H1 (cell line): ENCODE measurements at regions not wholly inside any gene's neighbourhood (a gene's known extent, or its start where the extent isn't known, plus 50 kb on each side); places are given as distances from the start of the nearest gene placed in this dataset.

ENCODE experiments used
- BRCA1 ChIP-seq: IDR thresholded peaks from 2 replicates; pipeline ENCODE4 v1.6.1; 2012; ENCODE audit warnings: low read depth, low read length, improper control_type of control experiment
- CHD7 ChIP-seq: fragments of 300-600 bp; sonication (generic); IDR thresholded peaks from 2 replicates; pipeline ENCODE4 v1.7.1; 2012; ENCODE audit warnings: low read length, moderate library complexity, mild to moderate bottlenecking, inconsistent platforms; ENCODE audit not compliant: insufficient replicate concordance
- JUN ChIP-seq: IDR thresholded peaks from 2 replicates; pipeline ENCODE4 v1.6.1; 2011; ENCODE audit warnings: low read depth, mild to moderate bottlenecking, improper control_type of control experiment, low read length
- MAX ChIP-seq: IDR thresholded peaks from 2 replicates; pipeline ENCODE4 v1.6.1; 2012; ENCODE audit warnings: inconsistent platforms
- NANOG ChIP-seq: IDR thresholded peaks from 2 replicates; pipeline ENCODE4 v1.6.1; 2011; ENCODE audit warnings: low read length, low read depth, mild to moderate bottlenecking, inconsistent platforms; ENCODE audit not compliant: insufficient read depth, poor library complexity, severe bottlenecking
- POU5F1 ChIP-seq: IDR thresholded peaks from 2 replicates; pipeline ENCODE4 v1.6.1; 2011; ENCODE audit warnings: low read depth, mild to moderate bottlenecking, low read length, moderate library complexity
- RNF2 ChIP-seq: fragments of 200-900, 300-1000 bp; sonication (generic); IDR thresholded peaks from 2 replicates; pipeline ENCODE4 v1.7.1; 2016; ENCODE audit warnings: borderline replicate concordance, low read depth, mild to moderate bottlenecking, antibody characterized with exemption, low read length; ENCODE audit not compliant: poor library complexity, severe bottlenecking; ENCODE audit errors: missing control alignments
- SP2 ChIP-seq: IDR thresholded peaks from 2 replicates; pipeline ENCODE4 v1.6.1; 2012; ENCODE audit warnings: mild to moderate bottlenecking, low read length, inconsistent platforms
- ZNF274 ChIP-seq: IDR thresholded peaks from 2 replicates; pipeline ENCODE4 v1.7.0; 2012; ENCODE audit warnings: low read length, borderline replicate concordance; ENCODE audit errors: extremely low read depth

- TF ChIP-seq CHD7 (no peak), POU5F1 (no peak), MAX (no peak), NANOG (no peak), SP2 (no peak), RNF2 (no peak), JUN (no peak), ZNF274 (no peak), BRCA1 (no peak)
- TF ChIP-seq, all 59 proteins: peak for 0
Observed at GRCh38 chr21:35370071-35370470, 321.0 kb upstream of the RUNX1 start (continued).
